Natural killer cell treated with Interleukin-12 subunit alpha and Interleukin-12 subunit beta and Interleukin-15 and Interleukin-18, amount 100 ng/mL, for 72 hours (primary cell): ENCODE measurements at regions not wholly inside any gene's neighbourhood (a gene's known extent, or its start where the extent isn't known, plus 50 kb on each side); places are given as distances from the start of the nearest gene placed in this dataset.
"Not testable (repeated sequence)": the region's sequence is repeated elsewhere in the genome, so short reads cannot be mapped to it uniquely, and the experiment has no call there.

Experiments
- ATAC-seq, 2 donors: fragments of 150-1000 bp; cut with Tn5 transposase in 1 of 2; sonication (Bioruptor Pico), chemical (Tn5 transposase) in 1 of 2; 2 replicates each; pipeline ENCODE4 v1.10.0; 2021
- DNase-seq: peaks from one replicate; pipeline ENCODE4 v3.0.0; 2022; ENCODE audit warnings: low spot score
- H3K27ac Mint-ChIP-seq, 2 donors: 1 replicate in 1 of 2; 2 replicates in 1 of 2; pipeline ENCODE4 v1.8.0; 2022; ENCODE audit warnings: mixed read lengths in 2 of 2, mild to moderate bottlenecking in 1 of 2, moderate library complexity in 1 of 2
- H3K27me3 Mint-ChIP-seq, 2 donors: 1 replicate in 1 of 2; 2 replicates in 1 of 2; pipeline ENCODE4 v1.8.0; 2022; ENCODE audit warnings: mixed read lengths in 2 of 2
- H3K36me3 Mint-ChIP-seq: one replicate; pipeline ENCODE4 v1.8.0; 2022; ENCODE audit warnings: mixed read lengths
- H3K4me1 Mint-ChIP-seq, 2 donors: 1 replicate in 1 of 2; 2 replicates in 1 of 2; pipeline ENCODE4 v1.8.0; 2022; ENCODE audit warnings: low read depth in 2 of 2, mixed read lengths in 2 of 2, mild to moderate bottlenecking in 1 of 2
- H3K4me3 Mint-ChIP-seq: one replicate; pipeline ENCODE4 v1.8.0; 2022; ENCODE audit warnings: mixed read lengths
- H3K9me3 Mint-ChIP-seq: 2 replicates; pipeline ENCODE4 v1.8.0; 2022; ENCODE audit warnings: mixed read lengths

DNA sequence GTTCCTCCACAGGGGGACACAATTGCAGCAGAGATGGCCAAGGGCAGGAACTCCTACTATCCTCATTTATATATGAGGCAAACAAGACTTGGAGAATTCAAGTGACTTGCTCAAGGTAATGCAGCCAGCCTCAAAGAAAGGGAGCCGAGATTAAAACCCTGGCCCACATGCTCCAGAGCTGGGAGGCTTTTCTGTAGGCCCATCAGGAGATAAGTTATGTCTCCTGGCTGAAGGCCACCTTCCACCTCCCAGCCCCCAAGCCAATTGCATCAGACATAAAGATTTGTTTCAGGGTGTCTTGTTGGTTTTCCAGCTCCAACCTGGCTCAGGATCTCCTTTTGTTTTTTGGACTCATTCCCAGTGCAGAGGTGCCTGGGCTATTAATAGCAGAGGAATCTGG is 59.5 kb downstream of the SMIM38 start:
- Mint-ChIP-seq H3K27ac (no peak overlapping the region), H3K36me3 (no peaks in the 10 kb centered on the region), H3K9me3 (peaks cover 5% of the 10 kb centered on the region), H3K4me3 (no peak overlapping the region), H3K27me3 (peaks cover 17 to 29% of the 10 kb centered on the region in 2 donors), H3K4me1 (no peaks in the 10 kb centered on the region)
- ATAC-seq (no peak), DNase-seq (no peak)

DNA sequence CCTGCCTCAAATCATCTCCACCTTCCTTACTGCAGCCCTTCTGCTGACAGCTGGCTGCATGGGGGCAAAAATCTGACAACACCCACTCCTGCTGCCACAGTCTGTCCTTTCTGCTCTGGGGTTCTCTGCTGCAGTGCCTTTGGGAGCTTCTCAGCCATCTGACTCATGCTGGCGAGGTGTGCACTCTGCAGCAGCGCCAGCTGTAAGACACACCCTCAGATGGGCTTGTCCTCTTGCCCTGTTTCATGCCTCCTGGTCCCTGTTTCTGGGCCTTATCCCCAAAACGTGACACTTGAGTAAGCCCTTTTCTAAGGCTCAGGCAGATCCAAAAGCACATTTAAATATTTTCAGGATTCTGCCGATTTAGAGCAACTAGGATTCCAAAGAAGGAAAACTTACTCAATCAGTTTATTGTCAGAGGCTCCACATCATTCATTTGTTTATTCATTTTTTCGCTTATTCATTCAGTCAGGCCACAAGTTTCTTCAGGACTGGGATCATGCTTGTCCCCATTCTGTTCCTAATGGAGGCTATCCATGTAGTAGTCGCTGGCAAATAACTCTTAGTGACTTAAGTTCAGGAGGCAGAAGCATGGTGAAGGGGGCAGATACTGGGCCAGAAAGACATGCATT is 60.2 kb downstream of the SMIM38 start:
- peaks cover 5% of the 10 kb centered on the region for H3K9me3 Mint-ChIP-seq

DNA sequence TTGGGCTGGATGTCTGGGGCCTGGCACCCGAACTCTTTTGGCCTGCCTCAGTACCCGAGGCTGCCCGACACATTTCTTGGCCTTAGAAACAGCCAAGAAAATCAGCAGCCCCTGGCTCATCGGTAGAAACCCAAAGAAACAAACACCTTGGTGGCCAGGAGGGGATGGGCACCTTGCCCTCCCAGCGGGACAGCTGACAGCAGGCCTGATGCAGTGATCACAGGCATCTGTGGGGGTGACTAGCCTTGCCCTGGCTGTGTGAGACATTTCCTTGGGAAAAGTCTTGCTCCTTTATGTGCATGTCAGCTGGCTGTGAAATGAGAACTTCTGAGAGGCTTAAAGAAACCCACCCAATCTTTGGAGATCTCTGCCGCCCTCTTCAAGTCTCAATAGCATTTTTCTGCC is 60.9 kb downstream of the SMIM38 start:
- DNase-seq = peak; percentile 25
- Mint-ChIP-seq H3K36me3 (no peaks in the 10 kb centered on the region), H3K4me1 (no peaks in the 10 kb centered on the region), H3K4me3 (no peak overlapping the region), H3K27ac (no peak overlapping the region), H3K27me3 (peaks cover 17 to 24% of the 10 kb centered on the region in 2 donors), H3K9me3 (peaks cover 5% of the 10 kb centered on the region)
- no peak for ATAC-seq

More for the DNA sequence above, 60.2 kb downstream of the SMIM38 start:
- H3K4me1 Mint-ChIP-seq = no peaks in the 10 kb centered on the region
- no peak overlapping the region for H3K4me3 Mint-ChIP-seq
- DNase-seq (peak; percentile 12), ATAC-seq (no peak)
- H3K27ac Mint-ChIP-seq = no peak overlapping the region
- H3K27me3 Mint-ChIP-seq = peaks cover 17 to 29% of the 10 kb centered on the region in 2 donors
- no peaks in the 10 kb centered on the region for H3K36me3 Mint-ChIP-seq

DNA sequence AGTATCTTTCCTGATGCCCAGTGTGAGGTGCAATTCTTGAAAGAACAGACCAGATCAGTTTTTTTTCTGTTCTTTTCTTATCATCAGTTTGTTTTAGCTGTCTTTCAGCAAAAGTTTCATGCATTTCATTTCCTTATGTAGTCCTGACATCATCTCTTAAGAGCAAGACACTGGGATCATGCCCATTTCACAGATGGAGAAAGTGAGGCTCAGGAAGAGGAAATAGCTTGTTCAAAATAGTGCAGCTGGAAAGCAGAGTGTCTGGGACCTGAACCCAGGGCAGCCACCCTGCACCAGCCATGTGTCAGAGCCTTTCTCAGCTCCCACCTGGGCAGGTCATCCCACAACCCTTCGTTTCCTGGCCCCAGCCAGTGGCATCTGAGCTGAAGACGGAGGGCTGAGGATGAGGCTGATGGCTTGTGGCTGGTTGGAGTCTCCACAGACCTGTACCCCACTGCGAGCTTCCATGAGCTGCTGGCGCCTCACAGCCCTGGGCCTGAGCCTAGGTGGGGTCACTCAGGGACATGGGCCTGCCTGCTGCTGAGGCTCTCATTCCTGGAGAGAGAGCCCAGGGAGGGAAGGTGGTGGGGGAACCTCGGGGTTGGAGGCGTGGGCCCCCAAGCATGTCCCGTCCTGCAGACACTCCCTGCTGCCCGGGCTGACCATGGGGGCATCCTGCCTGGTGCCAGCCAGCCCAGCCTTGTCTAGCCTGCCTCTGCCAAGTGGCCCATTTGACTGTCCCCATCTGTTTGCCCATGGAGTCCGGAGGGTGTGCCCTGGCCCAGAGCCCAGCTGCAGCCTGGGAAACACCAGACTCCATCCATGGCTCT is 61.8 kb downstream of the SMIM38 start:
- Mint-ChIP-seq H3K4me3 (no peak overlapping the region), H3K4me1 (no peaks in the 10 kb centered on the region), H3K36me3 (no peaks in the 10 kb centered on the region), H3K27ac (no peak overlapping the region), H3K9me3 (peaks cover 5% of the 10 kb centered on the region), H3K27me3 (peaks cover 17 to 20% of the 10 kb centered on the region in 2 donors)
- no peak for ATAC-seq
- DNase-seq = no peak

DNA sequence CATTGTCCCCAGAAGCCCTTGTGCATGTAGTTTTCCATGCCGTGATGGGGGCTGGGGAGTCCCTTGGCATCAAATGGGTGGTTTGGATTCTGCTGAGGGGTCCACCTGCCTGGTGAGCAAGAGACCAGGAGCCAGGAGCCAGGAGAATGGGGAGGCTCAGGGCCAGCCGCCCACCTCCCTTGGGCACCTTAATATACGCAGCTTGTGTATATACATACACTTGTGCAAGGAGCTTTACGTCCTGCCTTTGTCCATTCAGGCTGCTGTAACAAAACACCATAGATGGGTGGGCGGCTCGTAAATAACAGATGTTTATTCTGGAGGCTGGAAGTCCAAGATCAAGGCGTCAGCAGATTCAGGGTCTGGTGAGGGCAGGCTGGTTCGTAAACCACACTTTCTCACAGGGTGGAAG is 62.5 kb downstream of the SMIM38 start:
- Mint-ChIP-seq H3K9me3 (peaks cover 5% of the 10 kb centered on the region), H3K4me3 (no peak overlapping the region), H3K27me3 (peaks cover 21 to 24% of the 10 kb centered on the region in 2 donors), H3K4me1 (no peaks in the 10 kb centered on the region), H3K36me3 (no peaks in the 10 kb centered on the region), H3K27ac (no peak overlapping the region)
- ATAC-seq (no peak), DNase-seq (no peak)

DNA sequence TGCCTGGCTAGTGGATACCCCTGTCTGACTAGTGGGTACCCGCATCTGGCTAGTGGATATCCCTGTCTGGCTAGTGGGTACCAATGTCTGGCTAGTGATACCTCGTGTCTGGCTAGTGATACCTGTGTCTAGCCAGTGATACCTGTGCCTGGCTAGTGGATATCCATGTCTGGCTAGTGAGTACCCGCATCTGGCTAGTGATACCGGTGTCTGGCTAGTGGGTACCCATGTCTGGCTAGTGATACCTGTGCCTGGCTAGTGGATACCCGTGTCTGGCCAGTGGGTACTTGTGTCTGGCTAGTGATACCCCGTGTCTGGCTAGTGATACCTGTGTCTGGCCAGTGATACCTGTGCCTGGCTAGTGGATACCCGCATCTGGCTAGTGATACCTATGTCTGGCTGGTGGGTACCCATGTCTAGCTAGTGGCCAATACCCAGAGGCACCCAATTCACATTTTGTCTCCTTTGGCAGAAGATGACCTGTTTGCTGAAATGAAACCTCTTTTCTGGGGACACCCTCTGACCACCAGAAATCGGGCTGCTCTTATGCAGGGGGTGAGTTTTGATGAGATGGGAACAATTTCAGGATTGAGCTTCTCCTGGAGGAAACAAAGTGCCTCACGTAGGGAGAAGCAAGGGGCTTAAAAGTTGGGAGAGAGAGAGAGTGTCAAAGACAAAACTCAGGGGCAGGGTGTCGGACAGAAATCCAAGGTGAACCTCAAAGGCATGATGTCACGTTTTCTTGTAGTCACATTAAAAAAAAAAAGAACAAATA is 63.4 kb downstream of the SMIM38 start:
- ATAC-seq (peak in 1 of 2 donors; percentile 28), DNase-seq (no peak)
- Mint-ChIP-seq H3K27ac (no peak overlapping the region), H3K27me3 (peaks cover 25 to 30% of the 10 kb centered on the region in 2 donors), H3K9me3 (peaks cover 5% of the 10 kb centered on the region), H3K4me1 (no peaks in the 10 kb centered on the region), H3K36me3 (no peaks in the 10 kb centered on the region), H3K4me3 (no peak overlapping the region)

DNA sequence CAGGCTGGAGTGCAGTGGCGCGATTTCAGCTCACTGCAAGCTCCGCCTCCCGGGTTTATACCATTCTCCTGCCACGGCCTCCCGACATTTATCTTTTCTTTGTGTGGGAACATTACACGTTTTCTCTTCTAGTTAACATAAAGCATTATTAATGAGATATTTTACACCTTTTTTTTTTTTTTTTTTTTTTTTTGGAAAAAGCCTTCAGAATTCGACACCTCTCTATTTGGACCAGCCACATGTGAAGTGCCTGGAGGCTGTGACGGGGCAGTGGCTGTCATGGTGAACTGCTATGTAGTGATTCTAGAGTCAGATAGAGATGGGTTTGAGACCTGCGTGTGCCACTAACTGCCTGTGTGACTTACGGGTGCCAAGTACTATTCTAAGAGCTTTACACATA is 64.3 kb downstream of the SMIM38 start:
- DNase-seq = no peak
- Mint-ChIP-seq H3K9me3 (no peaks in the 10 kb centered on the region), H3K27ac (no peak overlapping the region), H3K36me3 (peaks cover 2% of the 10 kb centered on the region), H3K27me3 (peaks cover 24 to 26% of the 10 kb centered on the region in 2 donors), H3K4me3 (no peak overlapping the region), H3K4me1 (no peaks in the 10 kb centered on the region)
- ATAC-seq = no peak

DNA sequence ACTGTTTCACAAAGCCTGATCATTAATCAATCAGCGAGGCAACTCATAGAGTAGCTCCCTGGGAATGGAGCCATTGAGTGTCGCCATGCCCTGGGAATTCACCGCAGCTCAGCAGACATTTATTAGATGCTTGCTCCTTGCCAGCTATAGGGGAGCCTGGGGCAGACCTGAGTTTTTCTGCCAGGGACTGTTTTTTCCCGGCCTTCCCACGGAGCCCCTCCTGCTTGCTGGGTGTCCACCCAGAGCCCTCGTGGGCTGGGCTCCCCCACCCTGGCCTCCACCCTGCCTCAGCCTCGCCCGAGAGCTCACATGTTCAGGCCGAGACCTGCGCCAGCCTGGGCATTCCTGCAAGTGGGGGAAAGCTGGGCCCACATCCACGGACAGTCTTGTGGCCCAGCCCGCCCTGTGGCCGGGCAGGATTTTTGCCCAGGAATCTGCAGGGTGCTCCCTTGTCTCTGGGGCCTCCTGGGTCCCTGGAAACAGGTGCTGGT is 64.9 kb downstream of the SMIM38 start:
- DNase-seq (no peak), ATAC-seq (no peak)
- Mint-ChIP-seq H3K27ac (no peak overlapping the region), H3K4me3 (no peak overlapping the region), H3K36me3 (peaks cover 7% of the 10 kb centered on the region), H3K27me3 (peaks cover 25 to 33% of the 10 kb centered on the region in 2 donors), H3K9me3 (no peaks in the 10 kb centered on the region), H3K4me1 (no peaks in the 10 kb centered on the region)

DNA sequence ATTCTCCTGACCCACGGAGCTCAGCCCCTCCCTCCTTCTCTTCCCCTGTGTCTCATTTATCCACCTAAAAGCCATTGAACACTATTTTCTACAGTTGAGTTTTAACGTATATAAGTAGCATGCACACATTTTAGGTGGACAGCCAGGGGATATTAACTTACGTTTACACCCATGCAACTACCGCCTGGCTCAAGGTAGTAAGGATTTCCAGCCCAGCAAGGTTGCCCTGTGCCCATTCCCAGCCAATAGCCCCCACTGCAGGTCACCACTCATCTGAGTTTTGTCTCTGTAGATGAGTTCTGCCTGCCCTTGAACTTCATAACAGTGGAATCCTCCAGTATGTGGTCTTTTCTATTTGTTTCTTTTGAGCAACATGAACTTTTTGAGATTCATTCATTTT is 65.4 kb downstream of the SMIM38 start:
- H3K27me3 Mint-ChIP-seq = peaks cover 25 to 33% of the 10 kb centered on the region in 2 donors
- ATAC-seq (no peak), DNase-seq (no peak)

DNA sequence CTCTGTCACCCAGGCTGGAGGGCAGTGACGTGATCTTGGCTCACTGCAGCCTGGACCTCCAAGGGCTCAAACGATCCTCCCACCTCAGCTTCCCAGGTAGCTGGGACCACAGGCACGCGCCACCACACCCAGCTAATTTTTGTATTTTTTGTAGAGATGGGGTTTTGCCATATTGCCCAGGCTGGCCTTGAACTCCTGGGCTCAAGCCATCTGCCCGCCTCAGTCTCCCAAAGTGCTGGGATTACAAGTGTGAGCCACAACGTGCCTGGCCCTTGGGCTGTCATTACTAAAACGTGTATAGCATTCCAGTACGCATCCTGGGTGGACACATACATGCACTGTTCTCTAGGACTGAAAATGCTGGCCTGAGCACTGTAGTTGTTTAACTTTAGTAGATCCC is 65.9 kb downstream of the SMIM38 start:
- not testable (repeated sequence) for ATAC-seq, DNase-seq, H3K9me3 Mint-ChIP-seq, H3K4me3 Mint-ChIP-seq, H3K4me1 Mint-ChIP-seq, H3K27ac Mint-ChIP-seq
- Mint-ChIP-seq H3K36me3 (peaks cover 14% of the 10 kb centered on the region), H3K27me3 (peaks cover 29 to 35% of the 10 kb centered on the region in 2 donors)

More for the DNA sequence above, 65.4 kb downstream of the SMIM38 start:
- Mint-ChIP-seq H3K27ac (no peak overlapping the region), H3K36me3 (peaks cover 8% of the 10 kb centered on the region), H3K4me1 (no peaks in the 10 kb centered on the region), H3K9me3 (no peaks in the 10 kb centered on the region), H3K4me3 (no peak overlapping the region)

DNA sequence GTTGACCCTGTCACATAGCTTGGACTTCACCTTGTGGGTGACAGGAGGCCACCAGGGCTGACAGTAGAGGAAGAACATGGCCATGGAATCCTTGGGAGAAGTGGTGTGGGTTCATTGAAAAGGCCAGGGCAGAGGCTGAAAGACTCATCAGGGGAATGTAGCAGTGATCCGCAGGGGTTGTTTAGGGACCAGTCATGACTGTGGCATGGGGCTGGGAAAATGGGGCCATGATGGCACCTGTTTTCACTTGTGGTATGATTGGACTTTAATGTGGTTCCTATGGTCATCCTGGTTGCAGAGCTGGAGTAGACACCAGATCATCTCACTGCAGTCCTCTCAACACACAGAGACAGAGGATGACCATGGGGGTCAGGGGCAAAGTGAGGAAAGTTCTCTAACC is 66.7 kb upstream of the MYEOV start:
- ATAC-seq (no peak), DNase-seq (no peak)
- Mint-ChIP-seq H3K27me3 (peaks cover 46 to 52% of the 10 kb centered on the region in 2 donors), H3K36me3 (peaks cover 14% of the 10 kb centered on the region), H3K9me3 (peaks cover 7% of the 10 kb centered on the region), H3K4me3 (no peak overlapping the region), H3K27ac (no peak overlapping the region), H3K4me1 (no peaks in the 10 kb centered on the region)

DNA sequence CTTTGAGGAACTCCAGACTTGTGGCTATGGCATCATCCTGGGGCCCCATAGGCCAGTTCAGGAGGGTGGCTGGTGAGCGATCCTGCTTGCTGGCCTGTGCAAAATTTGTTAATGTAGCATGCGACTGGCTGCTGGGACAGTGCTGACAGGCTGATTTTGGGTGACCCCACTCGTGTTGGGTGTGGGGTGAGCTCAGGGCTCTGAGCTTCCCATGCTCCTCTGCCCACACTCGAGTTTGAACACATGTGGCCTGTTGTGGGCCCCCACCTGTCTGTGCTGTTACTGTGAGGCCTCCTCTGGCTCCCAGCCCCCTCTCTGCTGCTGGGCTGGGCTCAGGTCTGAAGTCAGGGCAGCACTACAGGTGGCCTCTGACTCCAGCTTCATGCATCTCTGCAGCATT is 64.4 kb upstream of the MYEOV start:
- Mint-ChIP-seq H3K4me3 (no peak overlapping the region), H3K27ac (no peak overlapping the region), H3K4me1 (no peaks in the 10 kb centered on the region), H3K9me3 (peaks cover 7% of the 10 kb centered on the region), H3K27me3 (peaks cover 38 to 39% of the 10 kb centered on the region in 2 donors), H3K36me3 (peaks cover 14% of the 10 kb centered on the region)
- DNase-seq (no peak), ATAC-seq (no peak)

DNA sequence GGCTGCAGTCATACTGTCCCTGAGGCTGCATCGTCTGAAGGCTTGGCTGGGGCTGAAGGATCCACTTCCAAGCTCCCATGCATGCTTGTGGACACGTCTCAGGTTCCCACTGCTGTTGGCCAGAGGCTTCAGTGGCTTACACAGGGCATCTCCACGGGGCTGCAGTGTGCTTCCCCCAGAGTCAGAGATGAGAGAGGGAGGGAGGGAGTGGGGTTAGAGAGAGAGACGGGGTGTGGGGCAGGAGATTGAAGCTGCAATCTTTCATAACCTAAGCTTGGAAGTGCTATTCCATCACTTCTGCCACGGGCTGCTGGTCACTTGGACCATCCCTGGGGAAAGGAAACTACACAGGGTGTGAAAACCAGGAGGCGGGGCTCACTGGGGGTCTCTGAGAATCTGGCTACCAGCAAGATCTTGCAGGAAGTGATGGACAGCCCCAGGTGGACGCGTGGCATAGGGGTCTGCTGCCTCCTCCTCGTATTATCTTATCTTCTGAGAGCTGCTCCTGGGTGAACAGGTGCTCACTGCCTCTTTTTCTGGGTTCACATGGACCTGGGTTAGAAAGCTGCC is 63.0 kb upstream of the MYEOV start:
- Mint-ChIP-seq H3K27me3 (peaks cover 24 to 30% of the 10 kb centered on the region in 2 donors), H3K9me3 (peaks cover 7% of the 10 kb centered on the region), H3K27ac (no peak overlapping the region), H3K4me3 (no peak overlapping the region), H3K36me3 (peaks cover 8% of the 10 kb centered on the region), H3K4me1 (no peaks in the 10 kb centered on the region)
- ATAC-seq (no peak), DNase-seq (no peak)
